Ovary (tissue), 7 donors: ENCODE measurements at regions not wholly inside any gene's neighbourhood (a gene's known extent, or its start where the extent isn't known, plus 50 kb on each side); places are given as distances from the start of the nearest gene placed in this dataset.

Experiments used
- DNase-seq, 5 donors: peaks; one replicate each; pipeline ENCODE4 v3.0.0-alpha.2; 2019 to 2020
- H3K27ac ChIP-seq, 2 donors: fragments of 200-600 bp; one replicate each; pipeline versions ENCODE4 v1.5.1 to v1.8.0; 2019 to 2022
- H3K27me3 ChIP-seq: fragments of 200-600 bp; one replicate; pipeline ENCODE4 v1.8.0; 2022
- H3K36me3 ChIP-seq: fragments of 200-600 bp; sonication (generic); one replicate; pipeline ENCODE4 v1.5.1; 2019
- H3K4me1 ChIP-seq: one replicate; pipeline ENCODE4 v1.8.1; 2013; ENCODE audit warnings: mild to moderate bottlenecking, moderate library complexity; ENCODE audit not compliant: insufficient read depth
- H3K4me3 ChIP-seq: fragments of 200-600 bp; sonication (generic); one replicate; pipeline ENCODE4 v1.5.1; 2017
- H3K9me3 ChIP-seq, 2 donors: fragments of 200-600 bp in 1 of 2; sonication (generic) in 1 of 2; one replicate each; pipeline versions ENCODE4 v1.5.1 to v1.8.1; 2013 to 2019; ENCODE audit warnings: mild to moderate bottlenecking in 1 of 2, moderate library complexity in 1 of 2
- EP300 ChIP-seq: sonication (generic); formaldehyde crosslinking; IDR thresholded peaks from one replicate; pipeline ENCODE4 v1.6.1; 2017; ENCODE audit warnings: antibody characterized with exemption
- POLR2A ChIP-seq: fragments of 450-650 bp; IDR thresholded peaks from one replicate; pipeline ENCODE4 v1.6.1; 2017; ENCODE audit warnings: antibody characterized with exemption, mild to moderate bottlenecking, moderate library complexity
- WGBS, 3 donors: extraction: QIAGEN DNeasy Blood & Tissue Kit in 1 of 3; methylation state at CpG; one replicate each; pipeline versions ENCODE4 v1.1.5 to v1.1.7; 2013 to 2017; 5-methylcytosine and 5-hydroxymethylcytosine counted together
- intact Hi-C, 4 donors: fragments of 100-400 bp; cut with DNase I; formaldehyde crosslinking; loops; one replicate each; pipeline versions ENCODE4 v1.11.0 to v1.15.1; 2022 to 2023
- TF ChIP-seq, protein P1 (sequence below), 3 donors: fragments of 450-650 bp in 2 of 3; fragments of 200-600 bp in 1 of 3; IDR thresholded peaks; one replicate each; pipeline versions ENCODE4 v1.5.1 to v1.8.0; 2016 to 2022; ENCODE audit warnings: antibody characterized with exemption in 3 of 3, mild to moderate bottlenecking in 1 of 3
- donor health status: DM: no; HTN: no; CAD: no; lungs with moderate emphysema.
- donor health status: DM: no; HTN: no; CAD: no.
- donor health status: Bipolar disorder and iron deficiency.
- donor health status: DM: no; HTN: no; CAD: no.
- donor health status: DM: yes; HTN: yes; CAD: no.

GRCh38 chr3:118550122-118550521 lies 484.5 kb downstream of the IGSF11 start:
- Histone ChIP-seq H3K36me3 (no peaks in the 10 kb centered on the region), H3K4me1 (no peaks in the 10 kb centered on the region), H3K27ac (no peak overlapping the region), H3K9me3 (no peaks in the 10 kb centered on the region), H3K4me3 (no peak overlapping the region), H3K27me3 (no peaks in the 10 kb centered on the region)
- WGBS, 3 donors = 53 to 69% (median 60%) methylated on average over 2 of the region's 2 CpGs
- TF ChIP-seq, protein P1, sequence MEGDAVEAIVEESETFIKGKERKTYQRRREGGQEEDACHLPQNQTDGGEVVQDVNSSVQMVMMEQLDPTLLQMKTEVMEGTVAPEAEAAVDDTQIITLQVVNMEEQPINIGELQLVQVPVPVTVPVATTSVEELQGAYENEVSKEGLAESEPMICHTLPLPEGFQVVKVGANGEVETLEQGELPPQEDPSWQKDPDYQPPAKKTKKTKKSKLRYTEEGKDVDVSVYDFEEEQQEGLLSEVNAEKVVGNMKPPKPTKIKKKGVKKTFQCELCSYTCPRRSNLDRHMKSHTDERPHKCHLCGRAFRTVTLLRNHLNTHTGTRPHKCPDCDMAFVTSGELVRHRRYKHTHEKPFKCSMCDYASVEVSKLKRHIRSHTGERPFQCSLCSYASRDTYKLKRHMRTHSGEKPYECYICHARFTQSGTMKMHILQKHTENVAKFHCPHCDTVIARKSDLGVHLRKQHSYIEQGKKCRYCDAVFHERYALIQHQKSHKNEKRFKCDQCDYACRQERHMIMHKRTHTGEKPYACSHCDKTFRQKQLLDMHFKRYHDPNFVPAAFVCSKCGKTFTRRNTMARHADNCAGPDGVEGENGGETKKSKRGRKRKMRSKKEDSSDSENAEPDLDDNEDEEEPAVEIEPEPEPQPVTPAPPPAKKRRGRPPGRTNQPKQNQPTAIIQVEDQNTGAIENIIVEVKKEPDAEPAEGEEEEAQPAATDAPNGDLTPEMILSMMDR (IDR thresholded peaks at IDR 0.05) = no peak
- TF ChIP-seq EP300 (no peak), POLR2A (no peak)
- intact Hi-C loops = no loop called here
- DNase-seq = no peak

DNA sequence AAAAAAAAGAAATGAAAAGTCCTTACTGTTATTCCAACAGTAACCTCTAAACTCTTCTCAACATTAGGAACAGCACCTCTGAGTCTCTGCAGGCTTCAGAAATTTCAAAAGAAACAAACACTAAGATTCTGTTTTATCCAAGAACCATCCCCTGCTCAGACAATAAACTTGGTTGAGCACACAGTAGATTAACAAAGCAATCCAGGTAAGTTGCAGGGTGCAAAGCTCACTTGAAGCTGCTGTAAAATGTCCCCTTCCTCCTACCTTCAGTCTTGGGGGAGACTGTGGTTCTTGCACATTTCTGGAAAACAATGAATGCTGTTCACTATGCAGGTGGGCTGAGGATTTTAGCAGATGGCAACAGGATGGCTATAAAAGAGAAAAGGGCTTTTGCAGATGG lies 484.1 kb downstream of the IGSF11 start:
- TF ChIP-seq EP300 = no peak
- TF ChIP-seq, protein P1 (IDR thresholded peaks at IDR 0.05) = no peak
- no peak for TF ChIP-seq POLR2A
- intact Hi-C loops = no loop called here
- Histone ChIP-seq H3K27me3 (no peaks in the 10 kb centered on the region), H3K4me1 (no peaks in the 10 kb centered on the region), H3K27ac (no peak overlapping the region), H3K36me3 (no peaks in the 10 kb centered on the region), H3K4me3 (no peak overlapping the region), H3K9me3 (no peaks in the 10 kb centered on the region)
- DNase-seq = no peak

DNA sequence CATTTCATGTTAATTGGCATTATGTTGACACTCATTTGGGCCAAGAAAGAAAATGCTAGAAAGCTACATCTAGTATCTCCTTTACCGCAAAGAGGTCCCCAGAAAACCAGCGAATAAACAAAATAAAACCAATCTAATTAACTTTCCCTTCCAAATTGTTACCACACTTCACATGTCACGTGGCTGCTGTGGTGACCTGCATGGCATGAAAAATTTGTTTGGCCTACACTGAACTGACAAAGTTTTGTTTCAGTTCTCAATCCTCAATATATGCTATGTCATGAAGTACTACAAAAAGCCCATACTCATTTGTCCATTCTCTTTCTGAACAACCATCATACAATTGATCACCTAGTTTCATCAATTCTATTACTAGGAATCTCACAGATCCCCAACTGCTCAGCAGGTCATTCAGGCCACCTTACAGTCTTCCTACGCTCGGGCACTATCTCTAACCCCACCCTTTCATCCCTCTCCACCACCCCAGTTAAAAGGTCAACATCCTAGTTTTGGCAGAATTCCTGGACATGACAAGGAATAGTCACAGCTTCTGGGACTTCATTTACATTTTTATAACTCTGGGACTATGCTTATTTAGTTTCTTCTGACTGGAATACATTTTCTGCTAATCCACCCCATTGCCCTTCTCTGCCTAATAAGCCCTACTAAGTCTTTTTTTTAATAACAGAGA lies 480.4 kb downstream of the IGSF11 start:
- no peaks in the 10 kb centered on the region for H3K27me3 ChIP-seq
- H3K4me1 ChIP-seq = no peaks in the 10 kb centered on the region
- TF ChIP-seq, protein P1 (IDR thresholded peaks at IDR 0.05) = no peak
- TF ChIP-seq POLR2A = no peak
- no peak for TF ChIP-seq EP300
- H3K4me3 ChIP-seq = no peak overlapping the region
- H3K9me3 ChIP-seq = no peaks in the 10 kb centered on the region
- 81 to 91% (median 87%) methylated on average over 5 of the region's 5 CpGs for WGBS, 3 donors
- H3K36me3 ChIP-seq = no peaks in the 10 kb centered on the region
- H3K27ac ChIP-seq = no peak overlapping the region
- no peak for DNase-seq
- intact Hi-C loops = no loop called here

DNA sequence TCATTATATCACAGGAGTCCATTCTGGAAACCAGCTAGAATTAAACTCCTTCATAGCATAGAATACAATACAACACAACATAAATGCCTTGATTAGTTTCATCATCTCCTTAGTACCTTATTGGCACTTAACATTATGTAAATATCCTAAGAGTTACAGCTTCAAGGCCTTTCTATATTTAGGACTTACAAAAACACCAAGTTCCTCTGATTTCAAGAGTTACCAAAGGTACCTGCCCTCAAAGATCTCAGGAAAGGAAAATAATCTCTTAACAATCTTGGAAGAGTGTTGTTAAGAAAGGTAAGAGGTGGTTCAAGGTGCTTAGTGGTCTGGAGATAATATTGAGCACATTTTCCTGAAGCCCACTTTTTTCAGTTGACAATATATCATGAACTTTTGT lies 477.7 kb downstream of the IGSF11 start:
- no peak for TF ChIP-seq EP300
- no peak for TF ChIP-seq POLR2A
- Histone ChIP-seq H3K27me3 (no peaks in the 10 kb centered on the region), H3K36me3 (no peaks in the 10 kb centered on the region), H3K9me3 (no peaks in the 10 kb centered on the region), H3K4me3 (no peak overlapping the region), H3K4me1 (no peaks in the 10 kb centered on the region), H3K27ac (no peak overlapping the region)
- intact Hi-C loops = no loop called here
- no peak for DNase-seq

- Histone ChIP-seq H3K4me1 (no peaks in the 10 kb centered on the region), H3K27ac (no peak overlapping the region), H3K4me3 (no peak overlapping the region), H3K36me3 (no peaks in the 10 kb centered on the region), H3K27me3 (no peaks in the 10 kb centered on the region), H3K9me3 (no peaks in the 10 kb centered on the region)
- 68 to 80% (median 70%) methylated on average over 3 of the region's 3 CpGs for WGBS, 3 donors
- intact Hi-C loops = no loop called here
- TF ChIP-seq, protein P1 (IDR thresholded peaks at IDR 0.05) = no peak
- TF ChIP-seq EP300 (no peak), POLR2A (no peak)
- DNase-seq = no peak
Measured at GRCh38 chr3:118557513-118557912, 477.1 kb downstream of the IGSF11 start.
